GM06990 (cell line): ENCODE measurements at regions not wholly inside any gene's neighbourhood (a gene's known extent, or its start where the extent isn't known, plus 50 kb on each side); places are given as distances from the start of the nearest gene placed in this dataset.

Source experiments
- DNase-seq: peaks from one replicate; pipeline ENCODE4 v3.0.0-alpha.2; 2011; ENCODE audit not compliant: insufficient read length; ENCODE audit errors: extremely low read depth
- H3K27me3 ChIP-seq: replicated peaks from 2 replicates; pipeline ENCODE4 v1.6.0; 2011; ENCODE audit warnings: low read length; ENCODE audit not compliant: control insufficient read depth, insufficient read depth
- H3K36me3 ChIP-seq: 2 replicates; pipeline ENCODE4 v1.5.1; 2011; ENCODE audit warnings: low read length; ENCODE audit not compliant: control insufficient read depth, insufficient read depth
- H3K4me3 ChIP-seq: replicated peaks from 2 replicates; pipeline ENCODE4 v1.5.1; 2011; ENCODE audit warnings: low read depth, mild to moderate bottlenecking, control low read depth, low read length
- TF ChIP-seq, protein P1 (sequence below): IDR thresholded peaks from 2 replicates; pipeline ENCODE4 v1.5.1; 2011; ENCODE audit warnings: low read length, control low read depth, mild to moderate bottlenecking, inconsistent platforms; ENCODE audit not compliant: insufficient read depth, poor library complexity, severe bottlenecking

DNA sequence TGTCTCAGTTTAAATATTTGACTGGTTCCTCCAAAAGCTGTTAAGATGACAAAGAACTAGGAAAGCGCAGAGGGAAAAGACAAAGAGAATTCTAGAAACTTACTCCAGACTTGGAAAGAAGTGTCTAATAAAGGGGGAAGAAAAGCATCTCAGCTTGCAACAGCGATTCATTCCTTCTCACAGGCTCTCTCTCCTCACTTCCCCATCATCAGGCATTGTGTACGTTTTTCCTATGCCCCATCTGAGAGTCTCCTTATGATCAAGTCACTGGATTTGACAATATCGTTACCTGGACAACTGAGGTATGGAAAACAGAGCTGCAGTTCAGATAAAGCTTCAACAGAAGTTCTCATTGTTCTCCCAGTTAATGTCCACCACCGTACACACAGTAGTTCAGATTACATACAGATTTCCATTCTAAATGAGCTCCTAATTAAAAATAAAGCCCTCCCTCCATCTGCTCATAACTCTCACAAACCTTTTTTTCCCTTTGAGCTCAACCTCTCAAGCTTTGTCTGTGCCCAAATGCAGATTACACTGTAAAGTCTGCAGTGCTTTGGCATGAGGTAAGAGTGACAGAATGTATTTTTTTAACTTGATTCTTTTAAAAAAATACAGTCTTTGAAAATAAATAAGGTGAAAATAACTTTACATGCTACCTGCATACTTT lies 254.4 kb upstream of the THBS1 start:
- Histone ChIP-seq H3K27me3 (no peaks in the 10 kb centered on the region), H3K4me3 (no peak overlapping the region), H3K36me3 (no peaks in the 10 kb centered on the region)
- no peak for DNase-seq
- TF ChIP-seq, protein P1, sequence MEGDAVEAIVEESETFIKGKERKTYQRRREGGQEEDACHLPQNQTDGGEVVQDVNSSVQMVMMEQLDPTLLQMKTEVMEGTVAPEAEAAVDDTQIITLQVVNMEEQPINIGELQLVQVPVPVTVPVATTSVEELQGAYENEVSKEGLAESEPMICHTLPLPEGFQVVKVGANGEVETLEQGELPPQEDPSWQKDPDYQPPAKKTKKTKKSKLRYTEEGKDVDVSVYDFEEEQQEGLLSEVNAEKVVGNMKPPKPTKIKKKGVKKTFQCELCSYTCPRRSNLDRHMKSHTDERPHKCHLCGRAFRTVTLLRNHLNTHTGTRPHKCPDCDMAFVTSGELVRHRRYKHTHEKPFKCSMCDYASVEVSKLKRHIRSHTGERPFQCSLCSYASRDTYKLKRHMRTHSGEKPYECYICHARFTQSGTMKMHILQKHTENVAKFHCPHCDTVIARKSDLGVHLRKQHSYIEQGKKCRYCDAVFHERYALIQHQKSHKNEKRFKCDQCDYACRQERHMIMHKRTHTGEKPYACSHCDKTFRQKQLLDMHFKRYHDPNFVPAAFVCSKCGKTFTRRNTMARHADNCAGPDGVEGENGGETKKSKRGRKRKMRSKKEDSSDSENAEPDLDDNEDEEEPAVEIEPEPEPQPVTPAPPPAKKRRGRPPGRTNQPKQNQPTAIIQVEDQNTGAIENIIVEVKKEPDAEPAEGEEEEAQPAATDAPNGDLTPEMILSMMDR = no peak

DNA sequence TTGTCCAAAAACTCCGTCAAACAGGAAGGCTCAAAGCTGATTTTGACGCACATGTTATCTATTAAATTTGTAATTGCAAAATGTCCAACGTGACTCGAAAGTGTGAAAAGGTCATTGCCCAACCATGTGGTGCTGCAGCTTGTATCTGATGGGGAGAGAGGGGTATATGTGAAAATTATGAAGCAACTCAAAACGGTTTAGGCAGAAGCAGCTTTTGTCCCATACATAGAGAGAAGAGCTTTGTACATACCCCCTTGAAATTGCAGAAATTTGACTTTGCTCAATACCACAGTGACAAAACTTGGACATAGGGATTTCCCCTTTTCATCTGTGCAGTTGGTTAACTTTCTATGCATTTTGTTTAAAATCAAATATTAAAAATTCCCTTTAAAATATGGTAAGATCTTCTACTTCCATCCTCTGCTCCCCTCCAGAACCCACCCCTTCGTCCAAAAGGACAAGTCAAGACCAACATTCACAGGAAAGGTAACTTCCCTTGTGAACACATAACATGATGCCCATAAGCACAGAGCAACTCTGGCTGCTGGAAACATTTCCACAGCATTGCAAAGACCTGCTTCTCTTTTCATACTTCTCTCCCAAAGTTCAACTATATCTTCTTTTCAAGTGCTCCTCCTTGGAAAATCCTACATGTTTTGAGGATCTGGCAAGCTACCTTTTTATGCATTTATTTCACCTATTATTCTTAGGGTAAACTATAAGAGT lies 253.7 kb upstream of the THBS1 start:
- Histone ChIP-seq H3K27me3 (no peaks in the 10 kb centered on the region), H3K36me3 (no peaks in the 10 kb centered on the region), H3K4me3 (no peak overlapping the region)
- DNase-seq = no peak
- TF ChIP-seq, protein P1 = no peak

DNA sequence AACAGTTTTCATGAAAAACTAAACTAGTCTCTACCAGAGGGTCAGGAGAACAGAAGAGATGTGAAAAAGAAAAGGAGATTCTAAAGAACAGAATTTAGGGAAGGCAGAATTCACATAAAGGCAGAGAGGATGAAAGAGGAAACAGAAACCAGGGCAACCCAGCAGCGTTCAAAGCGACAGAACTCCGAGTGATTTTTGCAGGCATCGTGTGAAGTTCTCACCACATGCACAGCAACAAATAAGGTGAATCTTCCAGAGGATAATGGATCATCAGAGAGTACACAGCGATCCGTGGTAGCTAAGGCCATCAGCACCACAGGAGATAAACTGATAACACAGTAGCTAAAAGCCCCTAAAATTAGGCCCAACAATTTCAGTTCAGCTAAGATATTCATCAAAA lies 250.8 kb upstream of the THBS1 start:
- no peaks in the 10 kb centered on the region for H3K36me3 ChIP-seq
- TF ChIP-seq, protein P1 = no peak
- H3K4me3 ChIP-seq = no peak overlapping the region
- no peaks in the 10 kb centered on the region for H3K27me3 ChIP-seq
- DNase-seq = no peak

DNA sequence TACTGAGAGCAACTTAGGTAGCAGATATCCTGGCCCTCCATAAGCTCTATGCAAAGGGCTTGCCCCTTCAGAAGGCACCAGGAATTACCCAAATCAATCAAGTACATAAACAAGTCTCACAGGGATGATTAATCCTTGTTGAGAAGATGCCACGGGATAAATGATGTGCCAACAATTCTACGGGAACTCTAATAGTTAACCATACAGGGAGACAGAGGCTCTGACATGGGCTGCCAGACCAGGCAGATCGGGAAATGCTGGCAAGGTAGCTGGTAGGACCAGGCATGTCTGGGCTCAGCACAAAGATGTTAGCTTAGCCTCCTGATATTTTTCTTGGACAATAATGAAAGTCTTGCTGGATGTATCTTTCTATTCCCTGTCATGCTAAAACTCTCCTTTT lies 249.3 kb upstream of the THBS1 start:
- DNase-seq = no peak
- Histone ChIP-seq H3K4me3 (no peak overlapping the region), H3K36me3 (no peaks in the 10 kb centered on the region), H3K27me3 (no peaks in the 10 kb centered on the region)
- TF ChIP-seq, protein P1 = no peak

DNA sequence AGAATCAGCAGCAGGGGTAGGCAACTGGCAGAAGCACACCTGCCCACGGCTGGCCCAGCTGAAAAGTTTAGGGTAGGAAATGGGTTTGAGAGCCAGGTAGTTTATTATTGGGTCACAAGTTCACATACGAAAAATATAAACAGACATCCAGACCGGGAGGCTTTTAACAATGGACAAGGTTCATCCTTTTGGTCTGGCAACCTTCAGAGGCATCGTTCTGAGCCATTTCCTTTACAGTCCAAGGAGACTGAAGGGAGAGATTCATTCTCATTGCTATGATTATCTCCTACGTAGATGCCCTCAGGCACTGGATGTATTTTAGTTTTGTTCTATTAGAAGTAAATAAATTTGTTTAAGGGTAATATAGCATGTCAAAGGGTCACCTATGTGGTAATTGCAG lies 248.0 kb upstream of the THBS1 start:
- no peak overlapping the region for H3K4me3 ChIP-seq
- no peaks in the 10 kb centered on the region for H3K36me3 ChIP-seq
- no peaks in the 10 kb centered on the region for H3K27me3 ChIP-seq
- TF ChIP-seq, protein P1 = no peak
- no peak for DNase-seq
